Upper lobe of right lung (tissue), 1 donor: ENCODE measurements at regions not wholly inside any gene's neighbourhood (a gene's known extent, or its start where the extent isn't known, plus 50 kb on each side); places are given as distances from the start of the nearest gene placed in this dataset.
A peak's percentile ranks its signal among the peaks of the same experiment; 100 is the strongest.

ENCODE experiments used
- ATAC-seq: fragments of 200-7000 bp; cut with Tn5 transposase; one replicate; pipeline ENCODE4 v1.9.1; 2020; ENCODE audit warnings: mild to moderate bottlenecking, moderate library complexity
- DNase-seq: peaks from one replicate; pipeline ENCODE4 v3.0.0-alpha.2; 2020
- H3K27ac ChIP-seq: fragments of 200-600 bp; one replicate; pipeline ENCODE4 v1.8.0; 2022
- H3K27me3 ChIP-seq: fragments of 200-600 bp; one replicate; pipeline ENCODE4 v1.8.0; 2022; ENCODE audit warnings: mild to moderate bottlenecking
- H3K36me3 ChIP-seq: fragments of 200-600 bp; one replicate; pipeline ENCODE4 v1.8.0; 2022
- H3K4me1 ChIP-seq: fragments of 200-600 bp; one replicate; pipeline ENCODE4 v1.8.0; 2022
- H3K4me3 ChIP-seq: fragments of 200-600 bp; one replicate; pipeline ENCODE4 v1.8.0; 2022; ENCODE audit warnings: mild to moderate bottlenecking
- H3K9me3 ChIP-seq: fragments of 200-600 bp; one replicate; pipeline ENCODE4 v1.8.0; 2022
- intact Hi-C: fragments of 100-400 bp; cut with DNase I; formaldehyde crosslinking; loops from one replicate; pipeline ENCODE4 v1.11.0; 2022
- TF ChIP-seq, protein P1 (sequence below): fragments of 200-600 bp; IDR thresholded peaks from one replicate; pipeline ENCODE4 v1.8.0; 2022; ENCODE audit warnings: antibody characterized with exemption
- donor health status: DM: no; HTN: yes; CAD: no; lungs with severe emphysema.

DNA sequence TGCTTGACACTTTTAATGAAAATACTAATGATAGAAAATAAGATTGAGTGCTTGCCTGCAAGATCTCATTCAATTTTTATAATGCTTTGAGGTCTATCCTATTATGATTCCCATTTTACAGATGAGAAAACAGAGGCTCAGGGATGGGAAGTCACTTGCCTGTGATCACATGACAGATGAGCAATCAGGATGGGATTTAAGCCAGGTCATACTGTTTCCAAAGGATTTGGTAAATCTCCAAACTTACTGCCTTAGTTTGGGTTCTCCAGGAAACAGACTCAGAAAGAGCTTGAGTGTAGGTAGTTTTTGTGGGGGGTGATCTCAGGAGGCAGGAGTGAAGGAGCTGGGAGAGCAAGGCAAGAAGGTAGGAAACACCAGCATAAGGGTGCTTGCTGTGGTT lies 456.3 kb downstream of the MAFB start:
- Histone ChIP-seq H3K27me3 (no peaks in the 10 kb centered on the region), H3K4me1 (no peaks in the 10 kb centered on the region), H3K27ac (no peak overlapping the region), H3K4me3 (no peak overlapping the region), H3K36me3 (no peaks in the 10 kb centered on the region), H3K9me3 (no peaks in the 10 kb centered on the region)
- ATAC-seq: no peak
- DNase-seq: no peak
- TF ChIP-seq, protein P1, sequence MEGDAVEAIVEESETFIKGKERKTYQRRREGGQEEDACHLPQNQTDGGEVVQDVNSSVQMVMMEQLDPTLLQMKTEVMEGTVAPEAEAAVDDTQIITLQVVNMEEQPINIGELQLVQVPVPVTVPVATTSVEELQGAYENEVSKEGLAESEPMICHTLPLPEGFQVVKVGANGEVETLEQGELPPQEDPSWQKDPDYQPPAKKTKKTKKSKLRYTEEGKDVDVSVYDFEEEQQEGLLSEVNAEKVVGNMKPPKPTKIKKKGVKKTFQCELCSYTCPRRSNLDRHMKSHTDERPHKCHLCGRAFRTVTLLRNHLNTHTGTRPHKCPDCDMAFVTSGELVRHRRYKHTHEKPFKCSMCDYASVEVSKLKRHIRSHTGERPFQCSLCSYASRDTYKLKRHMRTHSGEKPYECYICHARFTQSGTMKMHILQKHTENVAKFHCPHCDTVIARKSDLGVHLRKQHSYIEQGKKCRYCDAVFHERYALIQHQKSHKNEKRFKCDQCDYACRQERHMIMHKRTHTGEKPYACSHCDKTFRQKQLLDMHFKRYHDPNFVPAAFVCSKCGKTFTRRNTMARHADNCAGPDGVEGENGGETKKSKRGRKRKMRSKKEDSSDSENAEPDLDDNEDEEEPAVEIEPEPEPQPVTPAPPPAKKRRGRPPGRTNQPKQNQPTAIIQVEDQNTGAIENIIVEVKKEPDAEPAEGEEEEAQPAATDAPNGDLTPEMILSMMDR: no peak
- intact Hi-C loops: no loop called here

DNA sequence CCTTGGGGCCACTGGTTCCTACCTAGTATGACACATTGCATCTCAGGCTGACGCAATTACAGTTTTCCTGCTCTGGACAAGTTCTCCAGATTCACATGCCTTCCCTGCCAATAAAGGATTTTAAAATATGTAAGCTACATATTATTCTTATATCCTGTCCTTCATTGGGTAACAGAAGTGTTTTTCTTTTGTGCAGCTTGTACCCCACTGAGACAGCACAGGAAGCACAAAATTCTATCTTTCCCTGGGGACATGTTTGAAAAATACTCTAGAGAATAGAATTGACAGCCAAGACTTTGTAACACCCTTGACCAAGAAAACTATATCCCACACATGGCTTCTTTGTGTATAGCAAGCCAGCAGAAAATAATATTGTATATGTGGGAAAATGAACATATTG lies 456.8 kb downstream of the MAFB start:
- intact Hi-C loops: no loop called here
- ATAC-seq: no peak
- H3K27ac ChIP-seq: no peak overlapping the region
- no peak for DNase-seq
- no peaks in the 10 kb centered on the region for H3K27me3 ChIP-seq
- no peaks in the 10 kb centered on the region for H3K9me3 ChIP-seq
- no peak overlapping the region for H3K4me3 ChIP-seq
- H3K36me3 ChIP-seq: no peaks in the 10 kb centered on the region
- no peaks in the 10 kb centered on the region for H3K4me1 ChIP-seq
- TF ChIP-seq, protein P1: no peak

DNA sequence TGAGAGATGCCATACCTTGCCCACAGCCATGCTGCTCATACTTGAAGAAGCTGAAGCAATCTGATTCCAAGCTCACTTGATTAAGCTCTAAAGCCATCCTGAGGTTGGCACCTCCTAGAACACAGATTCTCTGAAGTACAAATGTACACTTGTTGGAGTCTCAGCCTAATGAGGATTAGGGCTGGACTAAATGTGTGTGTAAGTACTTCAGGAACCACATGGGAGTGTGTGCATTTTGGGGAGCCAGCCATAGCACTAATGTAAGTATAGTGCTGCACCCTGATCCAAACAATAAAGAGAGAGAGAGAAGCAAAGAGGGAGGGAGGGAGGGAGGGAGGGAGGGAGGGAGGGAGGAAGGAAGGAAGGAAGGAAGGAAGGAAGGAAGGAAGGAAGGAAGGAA lies 458.6 kb downstream of the MAFB start:
- Histone ChIP-seq H3K27me3 (no peaks in the 10 kb centered on the region), H3K36me3 (no peaks in the 10 kb centered on the region), H3K4me1 (no peaks in the 10 kb centered on the region), H3K9me3 (no peaks in the 10 kb centered on the region), H3K4me3 (no peak overlapping the region), H3K27ac (no peak overlapping the region)
- intact Hi-C loops: no loop called here
- DNase-seq (no peak), ATAC-seq (no peak)
- TF ChIP-seq, protein P1: no peak

DNA sequence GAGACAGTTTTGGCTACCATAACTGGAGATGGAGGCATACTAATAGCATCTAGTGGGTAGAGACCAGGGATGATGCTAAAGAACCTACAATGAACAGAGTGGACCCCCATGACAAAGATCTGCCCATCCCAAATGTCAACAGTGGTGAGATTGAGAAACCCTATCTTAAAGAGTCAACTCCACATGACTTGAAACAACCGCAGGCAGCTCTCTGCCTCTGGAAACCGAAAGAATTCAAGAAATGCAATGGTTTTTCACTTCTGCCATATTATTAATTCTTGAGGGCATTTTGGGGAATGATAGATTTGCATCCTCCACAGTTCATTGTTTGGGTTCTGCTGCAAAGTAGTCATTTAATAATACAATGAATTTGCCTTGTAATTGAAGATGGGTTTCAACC lies 463.4 kb downstream of the MAFB start:
- Histone ChIP-seq H3K4me1 (no peaks in the 10 kb centered on the region), H3K27me3 (no peaks in the 10 kb centered on the region), H3K36me3 (no peaks in the 10 kb centered on the region), H3K4me3 (no peak overlapping the region), H3K9me3 (no peaks in the 10 kb centered on the region), H3K27ac (no peak overlapping the region)
- intact Hi-C loops: no loop called here
- TF ChIP-seq, protein P1: no peak
- DNase-seq (no peak), ATAC-seq (no peak)

DNA sequence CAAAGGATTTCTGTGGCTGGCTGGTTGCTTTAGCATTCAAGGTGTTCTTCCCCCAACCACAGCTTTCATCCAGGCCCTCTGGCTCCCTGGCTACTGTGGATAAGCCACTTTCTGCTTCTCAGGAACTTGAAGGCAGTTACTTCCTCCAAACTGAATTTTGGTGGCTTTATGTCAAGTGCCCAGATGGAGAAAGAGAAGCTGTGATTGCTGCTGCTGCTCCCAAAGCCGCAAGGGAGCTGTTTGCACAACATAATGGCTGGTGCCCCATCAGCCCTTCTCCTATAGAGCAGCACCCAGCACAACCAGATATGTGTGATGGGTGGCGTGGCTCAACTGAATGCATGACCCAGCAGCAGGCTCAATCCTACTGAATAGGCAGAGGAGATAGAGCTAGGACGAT lies 465.2 kb downstream of the MAFB start:
- Histone ChIP-seq H3K36me3 (no peaks in the 10 kb centered on the region), H3K27me3 (no peaks in the 10 kb centered on the region), H3K9me3 (no peaks in the 10 kb centered on the region), H3K27ac (no peak overlapping the region), H3K4me1 (no peaks in the 10 kb centered on the region), H3K4me3 (no peak overlapping the region)
- TF ChIP-seq, protein P1: no peak
- DNase-seq (no peak), ATAC-seq (peak; percentile 64)
- intact Hi-C loops: no loop called here

DNA sequence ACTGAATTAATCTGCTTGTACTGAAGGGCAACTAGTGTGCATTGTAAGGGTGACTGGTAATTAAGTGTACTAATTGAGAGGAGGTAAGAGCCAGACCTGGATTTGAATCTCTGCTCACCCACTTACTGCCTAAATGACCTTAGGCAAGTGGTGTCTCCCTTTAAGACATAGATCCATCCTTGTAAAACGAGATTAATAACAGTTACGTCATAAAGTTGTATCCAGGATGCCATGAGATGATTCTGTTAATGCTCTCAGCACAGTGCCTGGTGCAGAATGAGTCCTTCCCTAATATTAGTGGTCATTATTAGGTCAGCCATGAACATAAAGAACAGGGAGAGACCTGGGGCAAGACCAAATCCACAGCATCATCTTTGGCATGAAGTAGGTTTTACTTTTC lies 470.1 kb downstream of the MAFB start:
- H3K9me3 ChIP-seq: no peaks in the 10 kb centered on the region
- TF ChIP-seq, protein P1: no peak
- DNase-seq: no peak
- no peaks in the 10 kb centered on the region for H3K27me3 ChIP-seq
- ATAC-seq: no peak
- intact Hi-C loops: no loop called here
- H3K36me3 ChIP-seq: no peaks in the 10 kb centered on the region
- no peak overlapping the region for H3K4me3 ChIP-seq
- no peaks in the 10 kb centered on the region for H3K4me1 ChIP-seq
- H3K27ac ChIP-seq: no peak overlapping the region
